Dedifferentiated amniotic fluid mesenchymal stem cell (primary cell): ENCODE measurements at regions not wholly inside any gene's neighbourhood (a gene's known extent, or its start where the extent isn't known, plus 50 kb on each side); places are given as distances from the start of the nearest gene placed in this dataset.
"Not testable (repeated sequence)": the region's sequence is repeated elsewhere in the genome, so short reads cannot be mapped to it uniquely, and the experiment has no call there.

Experiments
- DNase-seq: peaks from one replicate; pipeline ENCODE4 v3.0.0-alpha.2; 2016; ENCODE audit errors: extremely low spot score

DNA sequence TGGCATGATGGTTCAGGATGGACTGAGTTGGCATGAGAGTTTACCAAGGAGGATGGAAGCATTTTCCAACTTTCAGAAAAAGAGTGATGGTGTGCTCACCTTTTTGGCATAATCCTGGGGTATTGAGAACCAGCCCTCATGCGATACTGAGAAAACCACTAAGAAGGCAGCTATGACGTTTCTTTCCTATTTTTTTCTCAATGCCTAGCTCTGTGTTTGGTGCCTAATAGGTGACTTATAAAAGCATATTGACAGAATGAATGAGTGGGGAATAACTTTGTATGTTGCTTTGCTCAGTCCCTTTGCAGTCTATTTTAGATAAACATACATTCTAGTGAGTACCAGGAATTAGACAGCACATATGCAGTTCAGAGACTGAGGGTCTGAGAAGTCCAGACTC, 816.3 kb downstream of the DHX35 start:
- no peak for DNase-seq

DNA sequence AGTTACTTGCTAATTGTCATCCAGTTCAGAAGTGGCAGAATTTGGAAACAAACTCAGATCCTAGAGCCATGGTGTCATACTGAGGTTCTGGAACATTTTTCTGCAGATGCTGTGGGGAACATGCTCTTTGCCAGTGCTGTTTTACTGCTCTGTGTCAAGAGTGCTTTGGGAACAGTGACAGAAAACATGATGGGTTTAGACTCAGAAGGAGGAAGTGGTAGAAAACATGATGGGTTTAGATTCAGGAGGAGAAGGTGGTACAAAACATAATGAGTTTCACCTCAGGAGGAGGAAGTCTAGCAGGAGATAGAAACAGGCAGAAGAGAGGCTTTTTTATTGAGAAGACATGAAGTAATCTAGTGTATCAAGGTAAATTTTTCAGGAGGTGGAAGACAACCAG, 815.5 kb downstream of the DHX35 start:
- no peak for DNase-seq

DNA sequence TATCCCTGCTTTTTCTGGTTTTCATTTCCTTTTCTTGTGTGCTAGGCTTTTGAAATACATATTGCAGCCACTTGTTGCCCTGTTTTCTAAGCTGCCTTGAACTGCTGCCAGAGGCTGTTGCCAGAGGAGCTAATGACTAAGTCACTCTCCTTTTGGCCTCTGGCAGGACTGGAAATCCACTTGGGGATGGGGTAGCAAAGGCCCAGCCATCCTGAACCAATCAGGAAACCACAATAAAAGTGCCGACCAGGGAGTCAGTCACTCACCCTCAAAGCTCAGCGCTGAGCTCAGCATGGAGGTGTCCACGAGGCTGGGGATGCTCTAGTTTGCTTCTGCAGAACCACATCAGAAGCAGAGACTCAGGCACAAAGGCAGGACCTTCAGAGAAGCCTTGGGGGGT, 813.0 kb downstream of the DHX35 start:
- peak; percentile 26 for DNase-seq

DNA sequence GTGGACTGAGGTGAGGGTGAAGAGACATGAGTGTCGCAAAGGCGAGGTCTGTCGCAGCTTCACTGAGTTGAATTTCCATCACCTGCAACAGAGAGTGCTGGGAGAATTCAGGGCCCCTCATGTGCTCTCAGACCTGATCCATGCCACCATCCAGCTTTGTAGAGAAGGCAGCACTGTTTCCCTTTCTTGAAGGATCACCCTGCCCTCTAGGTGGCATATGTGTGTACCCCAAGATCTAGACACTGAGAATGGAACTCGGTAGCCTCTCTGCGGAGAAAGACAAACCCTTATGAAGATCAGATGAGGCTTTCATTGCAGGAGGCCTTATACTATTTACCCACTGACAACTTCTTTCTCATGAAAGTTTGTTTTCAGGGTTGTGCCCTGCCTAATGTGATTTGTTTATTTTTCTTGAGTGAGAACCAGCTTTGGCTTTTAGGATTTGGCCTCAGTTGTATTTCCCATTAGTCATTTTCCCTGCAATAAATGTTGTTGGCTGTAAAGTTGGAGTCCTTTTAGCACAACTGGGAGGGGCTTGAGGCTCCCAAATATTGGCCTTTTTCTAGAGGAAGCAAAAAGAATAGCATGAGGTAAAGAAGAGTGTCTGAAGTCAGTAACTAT, 811.3 kb downstream of the DHX35 start:
- DNase-seq: no peak

DNA sequence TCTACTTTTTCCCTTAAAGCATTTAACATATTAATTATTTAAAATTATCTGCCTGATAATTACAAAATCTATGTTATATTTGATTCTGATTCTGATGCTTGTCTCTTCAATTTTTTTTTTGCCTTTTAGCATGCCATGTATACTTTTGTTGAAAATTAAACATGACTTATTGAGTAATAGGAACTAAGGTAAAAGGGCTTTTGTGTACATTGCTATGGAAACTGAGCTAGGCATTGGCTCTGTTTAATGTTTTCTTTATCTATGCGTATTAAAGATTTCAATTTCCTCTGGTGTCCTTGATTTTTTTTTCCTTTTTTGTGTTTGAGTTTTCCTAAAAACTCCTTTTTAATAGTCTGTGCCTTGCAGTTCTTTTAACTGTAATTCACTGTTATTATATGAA, 805.2 kb downstream of the DHX35 start:
- no peak for DNase-seq

DNA sequence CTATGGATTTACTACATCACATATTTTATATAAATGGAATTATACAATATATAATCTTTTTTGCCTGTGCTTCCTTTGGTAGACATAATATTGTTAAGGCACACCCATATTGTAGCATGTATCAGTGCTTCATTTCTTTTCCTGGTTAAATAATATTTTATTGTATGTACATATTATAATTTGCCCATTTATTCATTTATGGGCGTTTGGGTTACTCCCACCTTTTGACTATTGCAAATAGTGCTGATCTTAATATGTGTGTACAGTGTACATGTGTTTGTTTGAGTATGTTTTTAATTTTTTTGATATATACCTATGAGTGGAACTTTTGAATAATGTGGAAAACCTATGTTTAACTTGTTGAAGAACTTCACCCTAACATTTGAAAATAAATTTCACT, 804.2 kb downstream of the DHX35 start:
- no peak for DNase-seq

DNA sequence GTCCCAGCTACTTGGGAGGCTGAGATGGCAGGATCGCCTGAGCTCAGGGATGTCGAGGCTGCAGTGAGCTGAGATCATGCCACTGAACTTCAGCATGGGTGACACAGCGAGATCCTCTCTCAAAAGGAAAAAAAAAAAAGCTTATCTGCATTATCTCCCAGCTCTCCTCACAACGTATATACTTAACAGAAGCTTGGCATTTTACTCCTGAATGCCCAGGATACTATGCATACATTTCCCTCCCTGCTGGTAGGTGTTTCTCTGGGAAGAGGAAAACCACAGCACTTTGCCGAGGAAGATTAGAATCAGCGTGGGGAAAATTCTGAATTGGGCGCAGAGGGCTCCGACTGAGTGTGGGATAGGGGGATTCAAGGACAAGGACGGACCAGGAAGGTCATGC, 800.6 kb downstream of the DHX35 start:
- no peak for DNase-seq

DNA sequence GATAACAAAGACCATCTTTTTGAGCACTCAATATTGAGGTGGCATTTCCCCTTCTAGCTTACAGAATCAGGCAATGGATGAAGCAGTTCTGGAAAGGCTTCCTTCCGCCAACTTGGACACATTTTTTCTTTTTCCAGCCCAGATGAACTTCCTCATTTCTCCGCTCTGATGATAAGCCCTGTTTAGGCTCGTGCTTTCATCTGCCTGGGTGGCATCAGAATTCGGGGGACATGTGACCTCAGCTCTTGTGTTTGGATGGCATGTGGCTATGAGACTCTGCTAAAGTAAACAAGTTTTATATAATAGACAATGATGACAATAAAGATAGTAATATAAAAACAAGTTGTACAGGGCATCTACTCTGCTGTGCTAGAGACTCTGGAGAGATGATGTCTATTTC, 796.7 kb downstream of the DHX35 start:
- no peak for DNase-seq

DNA sequence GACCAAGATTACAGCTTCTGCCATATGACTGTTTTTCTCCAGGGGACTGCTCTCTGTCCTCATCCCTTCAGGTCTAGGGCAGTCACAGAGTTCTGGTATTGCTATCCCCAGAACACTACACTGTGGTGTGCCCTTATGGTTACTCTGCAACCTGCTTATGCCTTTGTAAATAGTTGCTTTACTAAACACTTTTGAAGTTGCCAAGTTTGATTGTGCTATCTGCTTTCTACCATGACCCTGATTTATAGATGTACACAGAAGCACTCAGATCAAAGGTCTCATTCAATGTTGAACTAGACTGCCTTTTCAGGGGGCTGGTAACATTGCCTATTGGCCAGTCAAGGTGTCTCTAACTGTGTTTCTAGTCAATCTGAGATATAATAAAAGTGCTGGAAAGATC, 794.7 kb downstream of the DHX35 start:
- DNase-seq: no peak

DNA sequence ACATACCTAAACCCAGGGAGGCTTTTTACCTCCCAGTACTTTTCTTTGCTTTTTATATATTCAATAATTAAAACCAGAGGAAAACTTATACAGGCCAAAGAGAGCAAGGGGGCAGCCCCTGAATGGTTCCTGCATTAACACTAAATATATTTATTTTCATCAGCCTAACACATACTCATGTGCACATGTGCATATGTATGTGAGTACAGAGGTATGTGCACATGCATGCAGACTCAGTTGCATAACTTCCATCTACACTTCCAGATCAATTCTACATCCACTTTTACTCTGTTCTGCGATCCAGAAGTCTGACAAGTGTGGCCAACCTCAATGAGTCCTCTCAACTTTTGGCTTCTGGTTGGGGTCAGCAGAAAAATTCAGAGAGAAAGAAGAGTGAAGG, 794.2 kb downstream of the DHX35 start:
- DNase-seq: no peak

DNA sequence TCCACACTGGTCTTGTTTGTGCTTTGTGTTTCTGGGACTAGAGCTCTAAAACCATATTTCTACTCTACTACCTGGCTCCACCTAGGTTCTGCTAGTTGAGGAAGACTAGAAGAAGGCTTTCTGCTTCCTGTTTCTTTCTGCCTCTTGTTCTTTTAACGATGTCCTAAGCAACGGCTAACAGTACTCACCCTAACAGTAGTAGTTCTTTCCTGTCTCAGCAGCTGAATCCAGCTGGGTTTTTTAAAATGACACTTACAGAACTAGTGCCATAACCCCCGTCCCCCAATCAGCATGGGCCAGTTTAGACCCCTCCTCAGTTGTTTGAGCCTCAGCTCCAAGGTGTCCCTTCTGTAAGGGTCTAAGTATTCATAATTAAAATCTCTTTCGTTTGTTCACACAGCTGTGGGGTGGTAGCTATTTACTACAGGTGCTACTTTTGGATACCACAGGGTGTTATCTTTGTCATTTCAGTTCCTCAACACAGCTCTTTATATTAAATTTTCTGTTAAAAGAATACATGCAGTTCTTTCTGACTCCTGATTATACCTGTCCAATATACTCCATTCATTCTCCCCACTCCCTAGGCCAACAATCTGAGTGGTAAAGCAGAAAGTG, 790.2 kb downstream of the DHX35 start:
- no peak for DNase-seq

DNA sequence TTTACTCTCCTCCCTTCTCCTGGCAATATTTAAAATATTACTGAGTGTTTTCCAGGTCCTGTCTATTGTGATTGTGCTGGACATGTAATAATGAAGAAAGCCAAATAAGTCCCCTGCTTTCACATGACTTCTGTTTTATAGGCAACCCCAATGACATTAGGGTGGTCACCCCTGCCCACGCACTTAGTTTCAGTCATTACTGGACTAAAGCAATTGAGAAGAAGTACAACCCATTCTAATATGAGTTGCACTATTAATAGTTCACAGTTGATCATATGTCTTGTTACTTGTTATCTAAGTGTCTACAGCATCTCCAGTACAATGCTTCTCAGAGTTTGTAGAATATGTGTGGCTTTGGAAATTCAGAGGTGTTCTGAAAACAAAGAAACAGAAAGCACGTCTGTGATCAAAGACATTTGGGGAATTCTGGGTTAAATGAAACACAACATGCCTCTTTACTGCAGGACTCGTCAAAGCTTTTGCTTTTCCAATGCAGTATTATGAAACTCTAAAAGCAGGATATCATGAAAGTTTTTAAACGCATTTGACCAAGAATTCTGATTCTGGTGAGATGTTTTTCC, 789.5 kb downstream of the DHX35 start:
- no peak for DNase-seq

DNA sequence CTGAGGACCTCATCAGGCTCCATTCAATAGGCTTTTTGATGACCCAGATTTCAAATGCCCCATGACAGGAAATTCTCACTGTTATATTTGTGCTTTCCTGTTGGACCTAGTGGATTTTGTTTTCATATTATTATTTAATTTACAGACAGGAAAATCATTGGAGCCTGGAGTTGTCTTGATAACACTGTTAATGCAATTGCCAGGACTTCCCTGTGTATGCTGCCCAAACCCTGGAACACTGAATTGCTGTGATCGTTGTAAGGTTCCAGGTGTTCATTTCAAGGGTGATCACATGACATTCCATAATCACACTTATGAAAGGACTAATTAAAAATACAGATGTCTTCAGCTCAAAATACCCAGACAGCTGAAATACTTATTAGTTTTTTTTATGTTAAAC, 783.2 kb downstream of the DHX35 start:
- no peak for DNase-seq

DNA sequence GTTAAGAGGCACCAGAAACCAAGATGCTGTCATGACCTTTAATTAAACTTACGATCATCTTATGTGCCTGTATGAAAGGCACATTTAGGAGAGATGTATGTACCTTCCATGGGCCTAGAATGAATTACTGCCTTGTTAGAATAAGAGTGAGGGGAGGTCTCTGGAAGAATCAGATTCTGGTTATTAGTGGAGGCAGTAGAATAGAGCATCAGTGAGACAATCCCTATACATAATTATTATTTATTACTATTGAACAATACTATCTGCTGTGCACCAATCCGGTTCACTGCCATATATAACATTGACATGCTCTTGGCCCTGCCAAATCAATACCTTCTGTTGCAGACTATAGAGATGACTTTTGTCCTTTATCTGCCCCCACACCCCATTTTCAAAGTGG, 776.5 kb downstream of the DHX35 start:
- DNase-seq: no peak

DNA sequence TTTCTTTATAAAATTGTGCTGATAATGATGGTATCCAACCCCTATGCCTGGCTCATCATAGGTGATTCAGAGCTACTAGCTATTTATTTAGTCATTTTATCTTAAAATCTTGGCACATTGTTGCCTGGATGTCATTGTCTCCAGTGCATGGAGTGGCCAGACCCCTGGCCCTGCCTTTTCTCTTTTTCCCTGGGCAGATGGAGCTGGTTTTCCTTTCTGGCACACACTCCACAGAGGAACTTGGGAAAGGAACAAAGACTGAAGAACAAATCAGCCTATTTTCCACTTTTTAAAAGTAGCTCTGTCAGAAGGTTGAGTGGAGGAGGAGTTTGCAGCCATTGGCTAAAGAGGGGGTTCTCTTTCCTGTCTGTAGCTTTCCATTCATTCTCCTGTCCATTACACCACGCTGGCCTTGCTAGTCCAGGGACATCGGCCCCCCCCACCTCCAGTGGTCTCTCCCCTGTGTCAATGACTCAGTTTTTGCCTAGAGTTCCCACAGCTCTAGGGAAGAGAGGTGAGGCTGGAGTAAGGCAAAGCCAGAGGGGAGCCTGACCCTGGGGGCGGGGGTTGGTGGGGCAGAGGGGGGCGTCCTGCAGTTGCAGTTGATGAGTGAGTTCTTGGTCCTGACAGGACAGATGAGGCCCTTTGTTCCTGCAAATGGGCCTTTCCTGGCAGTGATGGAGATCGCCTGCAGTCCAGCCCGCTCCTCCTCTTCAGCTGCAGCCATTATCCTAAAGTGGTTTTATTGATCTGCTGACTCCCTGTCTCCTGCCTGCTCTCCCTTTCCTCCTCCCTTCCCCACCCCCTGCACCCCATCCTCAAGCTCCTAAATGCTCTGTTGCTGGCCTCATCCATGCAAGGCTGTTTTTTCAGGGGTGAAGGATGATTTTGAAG, 774.5 kb downstream of the DHX35 start:
- no peak for DNase-seq

DNA sequence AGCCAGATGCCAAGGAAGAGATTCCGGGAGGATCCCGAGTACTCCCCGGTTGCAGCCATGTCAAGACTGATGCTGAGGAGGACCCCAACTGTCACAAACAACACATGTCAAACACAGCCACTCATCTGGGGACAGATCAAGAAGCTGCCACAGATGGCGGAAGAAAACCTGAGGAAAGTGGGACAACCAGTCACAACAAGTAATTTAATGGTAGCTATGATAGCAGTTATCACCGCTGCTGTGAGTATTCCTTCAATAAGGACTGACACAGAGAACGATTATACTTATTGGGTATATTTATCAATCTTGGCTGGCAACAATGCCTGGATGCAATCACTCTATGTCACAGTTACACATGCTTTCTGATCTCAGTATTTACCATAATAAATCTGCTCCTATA, 763.4 kb downstream of the DHX35 start:
- not testable (repeated sequence) for DNase-seq

DNA sequence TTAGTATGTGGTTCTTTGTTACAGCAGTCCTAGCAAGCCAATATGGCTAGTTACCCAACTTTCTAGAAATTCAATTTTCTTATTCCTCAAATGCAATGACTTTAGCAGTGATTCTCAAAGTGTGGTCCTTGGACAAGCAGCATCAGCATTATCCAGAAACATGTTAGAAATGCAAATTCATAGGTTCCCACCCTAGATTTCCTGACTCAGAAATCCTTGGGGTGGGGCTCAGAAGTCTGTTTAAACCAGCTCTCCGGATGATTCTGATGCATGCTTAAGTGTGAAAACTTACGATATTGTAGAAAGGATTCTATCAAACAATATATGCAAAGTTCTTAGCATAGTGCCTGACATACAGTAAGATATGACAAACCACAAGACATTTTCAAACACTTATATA, 757.1 kb downstream of the DHX35 start:
- DNase-seq: no peak

DNA sequence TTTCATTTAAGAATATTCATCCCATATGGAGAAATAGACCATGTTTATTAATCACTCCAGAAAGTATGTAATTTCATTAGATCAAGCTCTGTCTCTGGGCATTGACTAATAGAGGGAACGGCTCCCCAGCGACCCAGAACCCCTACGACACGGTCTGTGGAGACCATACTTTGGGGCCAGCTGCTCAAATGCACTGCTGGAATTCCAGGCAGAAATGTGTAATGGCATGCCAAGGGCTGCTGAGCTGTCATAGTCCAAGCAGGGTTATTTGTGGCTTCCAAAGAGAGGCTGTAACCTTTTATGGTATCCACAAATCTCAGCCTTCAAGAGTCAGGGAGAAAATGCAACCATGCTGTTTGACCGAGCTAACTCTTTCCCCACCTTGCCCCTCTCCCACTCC, 755.8 kb downstream of the DHX35 start:
- DNase-seq: no peak

DNA sequence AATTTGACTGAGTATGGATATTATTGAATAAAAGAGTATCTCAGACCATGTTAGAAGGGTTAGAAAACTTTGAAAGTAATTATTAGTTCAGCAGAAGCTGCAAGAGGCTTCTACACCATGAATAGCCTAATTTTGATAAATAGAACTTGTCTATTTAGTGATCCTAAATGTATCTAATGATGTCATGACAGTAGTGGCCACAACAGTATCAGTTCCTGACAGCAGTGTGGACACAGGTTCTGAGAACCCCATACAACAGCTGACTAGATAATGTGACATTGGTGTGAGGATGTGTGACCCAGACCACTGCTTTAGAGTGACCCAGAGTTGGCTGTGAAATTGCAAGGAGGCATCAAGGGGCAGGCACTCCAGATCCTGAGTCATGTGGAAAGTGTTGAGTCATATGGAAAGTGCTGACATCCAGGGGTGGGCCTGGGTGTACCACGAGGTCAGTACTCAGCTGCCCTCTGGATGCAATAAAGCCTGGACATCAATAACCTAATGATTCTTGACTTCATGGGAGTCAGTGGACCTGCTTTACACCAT, 754.7 kb downstream of the DHX35 start:
- DNase-seq: no peak

DNA sequence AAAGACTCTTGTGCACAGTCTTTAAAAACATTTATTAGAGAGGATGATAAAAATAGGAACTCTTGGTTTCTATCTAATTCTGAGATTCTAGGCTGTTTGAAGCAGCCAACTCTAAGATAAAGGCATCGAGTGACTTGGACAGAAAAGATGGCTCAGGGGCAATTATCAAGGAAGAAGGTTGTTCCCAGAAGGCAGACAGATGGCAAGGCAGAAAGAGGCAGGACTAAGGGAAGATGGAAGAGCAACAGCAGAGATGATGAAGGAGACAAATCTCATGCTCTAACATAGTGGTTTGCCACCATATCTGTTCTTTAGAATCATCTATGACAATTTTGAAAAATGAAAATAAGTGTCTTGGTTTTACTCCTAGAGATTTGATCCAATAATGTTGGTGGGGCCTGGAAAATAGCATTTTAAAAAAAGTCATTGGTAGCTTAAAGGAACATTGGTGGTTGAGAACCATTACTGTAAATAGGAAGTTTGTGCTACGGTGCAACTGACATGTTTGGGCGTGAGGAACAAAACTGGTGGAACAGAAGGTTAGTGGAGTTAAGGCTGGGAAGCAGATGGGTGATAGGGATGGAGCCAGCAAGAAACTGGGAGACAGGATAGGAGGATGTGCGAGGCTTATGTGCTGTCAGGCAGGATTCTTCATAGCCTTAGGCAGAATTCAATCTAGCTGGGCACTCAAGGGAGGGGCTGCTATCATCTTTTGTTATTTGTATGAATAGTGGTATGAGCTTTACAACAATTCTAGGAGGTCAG, 751.1 kb downstream of the DHX35 start:
- DNase-seq: no peak

DNA sequence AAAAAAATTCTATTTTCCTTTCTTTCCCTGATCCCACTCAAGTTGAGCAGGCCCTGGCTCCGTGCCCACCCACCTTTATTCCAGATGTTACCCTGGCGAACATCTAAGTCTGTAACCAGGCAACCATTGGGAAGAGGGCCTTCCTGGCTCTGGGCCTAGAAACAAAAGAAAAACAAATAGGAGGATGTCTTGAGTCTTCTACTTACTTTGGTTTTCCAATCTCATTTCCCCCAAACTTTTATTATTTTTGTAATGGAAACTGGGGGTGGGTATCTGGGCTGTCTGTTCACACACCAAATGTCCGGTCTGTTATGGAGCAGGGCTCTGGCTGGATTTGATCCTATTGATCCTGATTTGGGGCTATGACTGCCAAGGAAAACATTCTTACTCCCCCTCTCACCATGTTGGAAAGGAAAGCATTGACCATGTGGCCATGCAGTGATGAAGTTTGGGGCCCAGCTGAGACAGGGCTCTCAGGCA, 744.1 kb downstream of the DHX35 start:
- no peak for DNase-seq

DNA sequence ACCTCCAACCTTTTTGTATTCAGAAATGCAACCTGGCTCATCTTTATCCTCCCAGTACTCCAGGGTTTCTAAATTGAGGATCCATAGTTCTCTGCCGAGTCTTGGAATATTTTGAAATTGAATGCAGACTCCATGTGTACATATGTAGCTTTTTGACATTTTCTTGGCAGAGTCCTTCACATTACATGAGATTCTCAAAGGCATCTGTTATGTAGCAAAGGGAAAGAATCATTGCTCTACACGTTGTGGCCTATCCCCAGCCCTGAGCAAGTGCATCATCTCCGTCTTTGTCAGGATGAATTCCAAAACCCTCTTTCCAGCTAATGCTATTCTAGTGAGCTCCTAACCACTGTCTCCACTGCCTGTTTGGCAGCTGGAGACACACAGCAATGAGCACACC, 742.9 kb downstream of the DHX35 start:
- DNase-seq: no peak
